NCI-H2227 (cell line): ENCODE measurements at regions not wholly inside any gene's neighbourhood (a gene's known extent, or its start where the extent isn't known, plus 50 kb on each side); places are given as distances from the start of the nearest gene placed in this dataset.

ENCODE experiments used
- DNase-seq: peaks from one replicate; lab custom pipeline; 2025; ENCODE audit not compliant: unreplicated experiment; lab: John Stamatoyannopoulos, UW

DNA sequence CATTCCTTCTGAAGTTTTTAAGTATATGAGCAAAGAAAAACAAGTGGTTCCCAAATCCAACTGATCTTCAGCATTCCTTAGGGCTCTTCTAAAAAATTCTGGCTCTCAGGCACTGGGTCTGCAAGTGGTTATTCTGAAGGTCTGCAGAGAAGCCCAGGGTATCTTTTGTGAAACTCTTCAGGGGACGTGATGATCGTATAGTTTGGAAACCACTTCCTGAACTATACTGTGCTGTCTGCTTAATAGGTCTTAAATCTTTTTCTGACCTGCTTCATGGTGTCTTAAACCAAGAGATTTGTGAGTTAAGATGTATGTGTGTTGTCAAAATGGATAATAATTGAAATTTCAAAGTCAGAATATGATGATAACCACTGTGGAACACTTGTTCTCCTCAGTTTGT, 115.5 kb downstream of the LHX9 start:
- DNase-seq, result no peak

GRCh38 chr1:198040880-198041279, 115.9 kb upstream of the NEK7 start:
- no peak for DNase-seq

DNA sequence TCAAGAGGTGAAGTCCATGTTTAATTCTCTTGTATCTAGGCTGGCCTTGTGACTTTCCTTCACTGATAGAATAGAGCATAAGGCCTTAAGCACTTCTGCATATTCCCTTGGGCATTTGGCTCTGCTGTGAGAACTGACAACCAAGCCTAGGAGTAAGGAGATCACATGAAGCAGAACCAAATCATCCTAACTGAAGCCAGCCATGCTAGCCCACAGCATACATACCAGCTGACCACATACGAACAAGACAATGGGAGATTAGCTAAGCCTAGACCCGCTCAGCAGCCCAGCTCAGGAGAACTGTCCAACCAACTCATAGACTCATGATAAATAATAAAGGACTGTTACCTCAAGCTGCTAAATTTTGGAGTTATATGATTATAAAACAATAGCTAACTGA, 114.6 kb upstream of the NEK7 start:
- no peak for DNase-seq

- DNase-seq, result no peak
Observed at GRCh38 chr1:198047913-198048312, 108.9 kb upstream of the NEK7 start.

GRCh38 chr1:198054510-198054909, 102.3 kb upstream of the NEK7 start:
- no peak for DNase-seq

- DNase-seq, result no peak
Observed at GRCh38 chr1:198056255-198056654, 100.5 kb upstream of the NEK7 start.

DNA sequence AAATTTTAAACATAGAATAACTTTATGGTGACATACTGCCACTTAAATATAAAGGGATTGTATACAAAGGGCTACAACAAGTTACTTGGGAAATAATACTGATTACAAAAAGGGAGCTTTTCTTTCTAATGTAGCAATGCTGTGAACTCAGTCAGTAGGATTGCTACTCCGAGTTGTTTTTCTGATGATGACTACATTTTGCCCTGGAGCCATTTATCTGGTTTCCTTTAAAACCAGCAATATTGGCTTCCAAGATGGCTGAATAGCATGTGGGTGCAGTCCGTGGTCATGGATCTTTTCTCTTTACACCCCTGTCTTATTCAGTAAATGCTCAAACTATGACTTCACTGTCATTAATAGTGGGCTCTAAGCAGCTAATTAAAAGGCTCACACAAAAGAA, 92.6 kb upstream of the NEK7 start:
- no peak for DNase-seq

DNA sequence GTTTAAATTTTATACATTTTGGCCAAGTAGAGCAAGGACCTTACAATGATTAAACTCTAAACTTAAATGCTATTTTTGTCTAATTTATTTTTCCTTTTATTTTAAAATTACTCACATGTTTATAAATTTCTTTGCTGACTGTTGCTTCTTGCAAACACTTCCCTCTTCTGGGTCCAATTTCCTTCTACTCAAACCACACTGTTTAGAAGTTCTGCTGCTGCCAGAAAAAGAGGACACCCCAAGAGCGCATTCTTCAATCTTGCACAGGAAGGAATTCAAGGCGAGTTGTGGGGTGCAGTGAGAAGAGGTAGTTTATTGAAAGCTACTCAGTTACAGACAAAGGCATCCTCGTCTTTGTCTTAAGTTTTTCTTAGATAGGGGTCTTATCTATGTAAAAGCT, 88.5 kb upstream of the NEK7 start:
- no peak for DNase-seq

DNA sequence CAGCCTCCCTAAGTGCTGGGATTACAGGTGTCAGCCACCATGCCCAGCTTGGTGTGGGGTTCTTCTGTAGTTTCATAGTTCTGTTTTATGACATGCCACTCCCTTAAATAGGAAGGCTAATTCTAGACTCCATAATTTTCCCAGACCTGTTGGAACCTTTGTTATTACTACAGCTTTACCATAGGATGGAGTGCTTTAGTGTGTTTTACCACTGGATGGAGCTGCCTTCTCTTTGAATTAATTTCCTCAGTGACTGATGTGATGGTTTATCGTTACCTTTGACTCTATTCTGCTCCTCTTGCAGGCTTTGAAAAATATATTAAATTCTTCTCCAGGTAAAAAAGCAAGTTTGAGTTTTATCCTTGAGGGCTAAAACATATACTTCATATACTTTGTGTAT, 84.6 kb upstream of the NEK7 start:
- DNase-seq, result no peak

GRCh38 chr1:198075296-198075695, 81.5 kb upstream of the NEK7 start:
- no peak for DNase-seq

DNA sequence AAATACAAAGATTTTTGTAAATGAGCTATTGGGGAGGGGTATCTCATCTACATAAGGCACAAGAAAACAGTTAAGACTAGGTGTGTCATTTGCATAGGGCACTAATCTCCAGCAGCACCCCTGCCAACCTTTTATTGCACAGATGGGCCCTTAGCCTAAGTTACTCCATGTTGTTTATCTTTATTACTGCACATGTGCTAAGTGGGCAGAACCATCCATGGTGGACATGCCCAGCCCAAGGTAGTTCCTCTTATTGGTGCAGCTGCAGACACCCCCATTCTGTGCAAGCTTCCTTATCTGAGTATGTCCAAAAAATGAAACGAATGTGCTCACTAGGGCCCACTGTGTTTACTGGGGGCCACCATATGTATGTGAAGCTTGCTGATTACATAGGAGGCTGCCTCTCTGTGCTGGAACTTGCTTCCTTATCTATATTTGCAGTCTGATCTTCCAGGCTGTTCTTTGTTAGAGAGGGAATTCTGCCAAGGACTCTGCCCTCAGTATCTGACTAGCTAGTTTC, 77.3 kb upstream of the NEK7 start:
- no peak for DNase-seq

DNA sequence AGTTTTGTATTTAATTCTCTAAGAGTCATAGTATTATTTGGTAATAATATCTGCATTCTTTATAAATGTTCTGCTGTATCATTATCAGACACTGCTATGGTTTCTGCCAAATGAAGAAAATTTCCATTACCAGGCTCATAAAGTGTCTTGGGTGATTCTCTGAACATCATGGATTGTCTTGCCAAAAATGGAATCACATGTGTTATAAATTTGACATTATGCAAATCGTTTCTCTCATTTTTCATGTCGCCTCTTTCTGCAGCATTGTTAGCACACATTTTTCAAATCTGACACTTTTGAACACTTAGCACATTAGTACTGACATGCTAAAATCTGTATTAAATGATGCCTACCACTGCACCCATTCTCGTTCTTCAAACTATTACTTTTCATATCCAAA, 74.2 kb upstream of the NEK7 start:
- DNase-seq, result no peak

DNA sequence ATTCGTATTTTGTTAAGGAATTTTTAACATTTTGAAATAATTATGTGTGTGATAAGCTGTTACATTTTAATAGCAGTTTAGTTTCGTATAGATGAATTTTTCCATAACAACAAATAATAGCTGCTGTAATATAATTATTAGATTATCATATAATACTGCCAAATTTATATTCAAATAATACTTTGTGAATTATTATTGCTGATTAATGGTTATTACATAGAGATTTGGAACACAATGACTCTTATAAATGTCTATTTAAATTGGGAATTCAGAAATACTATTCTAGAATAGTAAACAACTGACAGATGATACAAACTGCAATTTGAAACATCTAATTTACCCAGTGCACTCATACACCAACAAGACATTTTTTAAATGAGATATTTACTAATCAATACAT, 73.2 kb upstream of the NEK7 start:
- no peak for DNase-seq

DNA sequence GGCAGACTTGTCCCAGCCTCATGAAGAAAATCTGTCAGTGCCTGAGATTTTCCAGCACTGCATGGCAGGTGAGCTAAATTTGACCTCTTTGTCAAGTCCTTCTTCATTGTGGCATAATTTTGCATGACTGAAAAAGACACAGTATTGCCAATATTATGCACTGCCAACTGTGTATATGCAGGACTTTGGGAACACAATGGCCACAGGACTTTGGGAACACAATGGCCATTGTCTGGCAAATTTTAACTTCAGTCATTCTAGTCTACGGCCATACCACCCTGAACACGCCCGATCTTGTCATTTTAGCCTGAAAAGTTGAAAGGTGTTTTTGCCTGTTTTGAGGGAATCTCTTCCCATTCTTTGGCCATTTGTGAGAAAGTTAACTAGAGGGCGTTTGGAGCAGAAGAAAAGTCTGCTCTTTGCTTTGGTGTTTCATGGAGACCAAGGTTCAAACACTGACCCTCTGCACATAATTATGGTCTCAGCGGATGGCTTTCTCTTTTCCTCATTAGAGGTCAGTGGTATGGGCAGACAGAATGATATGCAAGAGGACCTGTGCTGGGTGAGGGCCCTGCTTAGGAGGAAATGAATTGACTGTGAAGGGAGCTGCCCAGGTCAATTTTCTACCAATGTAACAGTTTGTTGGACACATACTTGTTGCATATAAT, 72.4 kb upstream of the NEK7 start:
- no peak for DNase-seq

- no peak for DNase-seq
Observed at GRCh38 chr1:198086051-198086745, 70.6 kb upstream of the NEK7 start.

- DNase-seq, result no peak
Observed at GRCh38 chr1:198087831-198088230, 69.0 kb upstream of the NEK7 start.

DNA sequence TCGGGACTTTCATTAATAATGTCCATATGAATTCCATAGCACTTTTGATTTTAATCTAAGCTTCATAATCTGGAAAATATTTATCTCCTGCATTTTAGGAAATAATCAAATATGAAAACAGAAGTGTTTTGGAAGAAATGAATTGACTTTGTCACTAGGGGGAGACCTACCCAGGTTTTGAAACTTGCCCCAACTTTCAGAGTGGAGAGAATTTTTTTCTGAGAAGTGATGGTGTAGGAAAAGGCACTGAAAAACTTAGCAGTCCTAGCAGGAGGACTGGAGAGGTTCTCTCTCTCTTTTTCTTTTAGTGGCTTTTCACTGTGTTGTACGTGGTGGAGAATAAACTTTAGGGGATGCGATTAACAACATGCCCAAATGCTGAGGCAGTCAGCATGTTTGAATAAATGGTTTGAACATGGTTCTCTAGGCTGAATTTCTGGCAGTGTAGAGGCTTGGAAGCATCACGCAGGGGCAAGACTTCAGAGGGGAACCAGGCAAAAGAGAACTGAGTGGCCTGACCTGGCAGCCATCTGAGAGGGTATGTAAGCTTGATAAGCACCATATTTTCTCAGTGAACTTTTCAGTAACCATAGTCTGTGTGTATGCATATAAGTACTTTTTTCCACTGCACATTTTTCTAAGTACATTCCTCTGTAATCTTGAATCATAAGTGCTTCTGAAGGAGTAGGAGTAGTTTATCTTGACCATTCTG, 68.3 kb upstream of the NEK7 start:
- peak; percentile 1 for DNase-seq

GRCh38 chr1:198096390-198096789, 60.4 kb upstream of the NEK7 start:
- DNase-seq, result no peak

DNA sequence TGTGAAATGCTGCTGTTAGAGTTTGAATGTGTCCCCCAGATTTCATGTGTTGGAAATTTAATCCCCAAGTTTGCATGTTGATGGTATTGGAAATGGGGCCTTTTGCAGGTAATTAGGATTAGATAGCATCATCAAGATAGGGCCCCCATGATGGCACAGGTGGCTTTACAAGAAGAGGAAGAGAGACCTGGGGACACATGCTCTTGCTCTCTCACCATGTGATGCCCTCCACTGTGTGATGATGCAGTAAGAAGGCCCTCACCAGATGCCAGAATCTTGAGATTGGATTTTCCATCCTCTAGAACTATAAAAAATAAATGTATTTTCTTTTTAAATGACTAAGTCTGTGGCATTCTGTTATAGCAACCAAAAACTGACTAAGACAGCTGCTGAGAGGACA, 57.0 kb upstream of the NEK7 start:
- DNase-seq, result no peak

- no peak for DNase-seq
Observed at GRCh38 chr1:198101716-198102453, 54.9 kb upstream of the NEK7 start.

- no peak for DNase-seq
Observed at GRCh38 chr1:198102454-198102827, 54.4 kb upstream of the NEK7 start.

GRCh38 chr1:198105185-198105584, 51.6 kb upstream of the NEK7 start:
- no peak for DNase-seq
